ENCODE measurements at regions not wholly inside any gene's neighbourhood (a gene's known extent, or its start where the extent isn't known, plus 50 kb on each side); places are given as distances from the start of the nearest gene placed in this dataset.

DNA sequence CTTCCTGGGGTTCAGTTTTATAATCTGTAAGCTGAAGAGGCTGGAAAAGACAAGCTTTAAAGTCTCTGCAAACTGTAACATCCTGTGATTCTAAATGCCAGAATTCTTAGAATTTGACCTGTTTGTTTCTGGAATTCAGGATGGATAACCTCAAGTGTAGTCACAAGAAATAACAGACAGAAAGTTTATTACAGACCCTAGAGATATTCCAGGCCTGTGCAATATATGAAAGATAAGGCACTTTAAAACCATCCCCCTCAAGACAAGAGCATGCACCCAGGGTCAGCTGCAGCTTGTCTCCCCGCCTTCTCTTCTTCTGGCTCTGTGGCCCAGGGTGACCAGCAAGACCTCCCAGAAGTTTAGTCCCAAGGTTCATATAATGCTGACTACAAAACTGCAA, 298.7 kb upstream of the ACVR2A start:
- DNase-seq (ENCODE audit: low spot score in 2 of 2, unreplicated experiment in 2 of 2): no peak
- Mint-ChIP-seq H3K9me3 (peaks cover 18% of the 10 kb centered on the region), H3K4me3 (no peak overlapping the region), H3K36me3 (no peaks in the 10 kb centered on the region), H3K4me1 (peaks cover 21% of the 10 kb centered on the region), H3K27ac (no peak overlapping the region), H3K27me3 (ENCODE audit: low read depth) (no peaks in the 10 kb centered on the region)
- TF ChIP-seq, protein P1, sequence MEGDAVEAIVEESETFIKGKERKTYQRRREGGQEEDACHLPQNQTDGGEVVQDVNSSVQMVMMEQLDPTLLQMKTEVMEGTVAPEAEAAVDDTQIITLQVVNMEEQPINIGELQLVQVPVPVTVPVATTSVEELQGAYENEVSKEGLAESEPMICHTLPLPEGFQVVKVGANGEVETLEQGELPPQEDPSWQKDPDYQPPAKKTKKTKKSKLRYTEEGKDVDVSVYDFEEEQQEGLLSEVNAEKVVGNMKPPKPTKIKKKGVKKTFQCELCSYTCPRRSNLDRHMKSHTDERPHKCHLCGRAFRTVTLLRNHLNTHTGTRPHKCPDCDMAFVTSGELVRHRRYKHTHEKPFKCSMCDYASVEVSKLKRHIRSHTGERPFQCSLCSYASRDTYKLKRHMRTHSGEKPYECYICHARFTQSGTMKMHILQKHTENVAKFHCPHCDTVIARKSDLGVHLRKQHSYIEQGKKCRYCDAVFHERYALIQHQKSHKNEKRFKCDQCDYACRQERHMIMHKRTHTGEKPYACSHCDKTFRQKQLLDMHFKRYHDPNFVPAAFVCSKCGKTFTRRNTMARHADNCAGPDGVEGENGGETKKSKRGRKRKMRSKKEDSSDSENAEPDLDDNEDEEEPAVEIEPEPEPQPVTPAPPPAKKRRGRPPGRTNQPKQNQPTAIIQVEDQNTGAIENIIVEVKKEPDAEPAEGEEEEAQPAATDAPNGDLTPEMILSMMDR (IDR thresholded peaks at IDR 0.05; ENCODE audit: unreplicated experiment): no peak

DNA sequence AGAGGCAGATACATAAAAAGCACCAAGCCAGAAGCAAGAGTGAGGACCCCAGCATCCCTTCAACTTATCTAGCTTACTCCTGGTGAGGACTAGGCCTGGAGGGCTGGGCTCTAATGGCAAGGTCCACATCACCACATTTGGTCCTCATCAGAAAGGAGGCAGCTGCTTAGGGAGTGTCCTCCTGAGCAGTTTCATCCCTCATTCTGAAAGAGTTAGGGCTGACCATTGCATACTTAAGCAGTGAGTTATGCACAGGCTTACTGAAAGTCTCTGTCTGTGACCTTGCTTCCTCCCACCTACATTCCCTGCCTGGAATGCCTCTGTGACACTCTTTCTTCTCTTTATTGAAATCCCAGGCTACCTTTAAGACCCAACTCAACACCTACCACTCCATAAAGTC, 301.8 kb upstream of the ACVR2A start:
- TF ChIP-seq, protein P1 (IDR thresholded peaks at IDR 0.05; ENCODE audit: unreplicated experiment): no peak
- H3K27me3 Mint-ChIP-seq (ENCODE audit: low read depth): no peaks in the 10 kb centered on the region
- H3K36me3 Mint-ChIP-seq: no peaks in the 10 kb centered on the region
- no peak for DNase-seq (ENCODE audit: low spot score in 2 of 2, unreplicated experiment in 2 of 2)
- H3K27ac Mint-ChIP-seq: no peak overlapping the region
- H3K4me3 Mint-ChIP-seq: no peak overlapping the region
- H3K9me3 Mint-ChIP-seq: peaks cover 13% of the 10 kb centered on the region
- H3K4me1 Mint-ChIP-seq: peaks cover 21% of the 10 kb centered on the region

DNA sequence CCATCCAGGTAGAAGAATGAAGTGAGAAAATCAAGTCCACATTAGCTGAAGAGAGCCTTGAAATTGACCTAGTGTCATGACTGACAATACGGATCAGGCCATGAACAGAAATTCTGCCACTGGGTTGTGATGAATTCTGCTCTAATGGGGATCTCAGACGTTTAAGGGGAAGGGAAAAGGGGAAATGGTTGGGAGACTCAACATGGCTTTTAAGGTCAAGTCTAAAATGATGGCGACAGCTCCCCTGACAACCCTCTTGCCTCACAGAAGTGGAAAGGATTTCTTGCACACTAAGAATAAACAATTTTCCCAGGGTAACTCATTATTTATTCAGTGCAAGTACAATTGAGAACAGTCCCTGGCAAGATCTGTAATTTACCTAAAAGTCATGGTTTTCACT, 302.5 kb upstream of the ACVR2A start:
- no peaks in the 10 kb centered on the region for H3K27me3 Mint-ChIP-seq (ENCODE audit: low read depth)
- H3K4me3 Mint-ChIP-seq: no peak overlapping the region
- TF ChIP-seq, protein P1 (IDR thresholded peaks at IDR 0.05; ENCODE audit: unreplicated experiment): no peak
- no peak for DNase-seq (ENCODE audit: low spot score in 2 of 2, unreplicated experiment in 2 of 2)
- peaks cover 13% of the 10 kb centered on the region for H3K9me3 Mint-ChIP-seq
- no peaks in the 10 kb centered on the region for H3K36me3 Mint-ChIP-seq
- H3K4me1 Mint-ChIP-seq: peaks cover 15% of the 10 kb centered on the region
- H3K27ac Mint-ChIP-seq: no peak overlapping the region

DNA sequence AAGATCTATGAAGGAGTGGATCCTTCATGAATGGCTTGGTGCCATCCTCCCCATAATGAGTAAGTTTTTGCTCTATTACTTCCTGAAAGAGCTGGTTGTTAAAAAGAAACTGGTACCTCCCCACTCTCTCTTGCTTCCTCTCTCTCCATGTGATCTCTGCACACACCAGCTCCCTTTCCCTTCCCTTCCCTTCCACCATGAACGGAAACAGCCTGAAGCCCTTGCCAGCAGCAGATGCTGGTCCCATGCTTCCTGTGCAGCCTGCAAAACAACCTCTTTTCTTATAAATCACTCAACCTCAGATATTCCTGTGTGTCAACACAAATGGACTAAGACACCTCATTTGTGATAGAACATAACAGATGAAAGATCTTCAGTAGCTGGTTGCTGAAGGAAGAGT, 303.5 kb upstream of the ACVR2A start:
- no peak overlapping the region for H3K27ac Mint-ChIP-seq
- no peaks in the 10 kb centered on the region for H3K27me3 Mint-ChIP-seq (ENCODE audit: low read depth)
- H3K4me3 Mint-ChIP-seq: no peak overlapping the region
- no peaks in the 10 kb centered on the region for H3K36me3 Mint-ChIP-seq
- no peak for DNase-seq (ENCODE audit: low spot score in 2 of 2, unreplicated experiment in 2 of 2)
- TF ChIP-seq, protein P1 (IDR thresholded peaks at IDR 0.05; ENCODE audit: unreplicated experiment): no peak
- peaks cover 13% of the 10 kb centered on the region for H3K9me3 Mint-ChIP-seq
- peaks cover 6% of the 10 kb centered on the region for H3K4me1 Mint-ChIP-seq

DNA sequence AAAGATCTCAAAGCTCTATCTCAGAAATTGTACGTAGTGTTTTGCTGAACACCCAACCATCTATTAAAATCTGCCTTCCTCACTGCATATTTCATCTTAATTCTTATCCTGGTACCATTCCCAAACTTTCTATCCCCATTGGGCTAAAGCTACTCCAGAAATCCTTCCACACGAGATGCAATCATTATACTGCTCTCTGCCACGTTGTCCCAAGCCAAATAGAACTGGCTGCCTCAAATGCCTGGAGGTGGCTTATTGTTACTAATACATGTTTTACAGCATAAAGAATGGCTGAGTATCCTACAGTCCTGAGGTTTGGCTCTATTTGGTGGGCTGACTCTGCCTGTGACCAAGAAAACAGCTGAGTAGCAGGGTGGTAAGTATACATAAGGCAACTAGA, 306.0 kb upstream of the ACVR2A start:
- Mint-ChIP-seq H3K27ac (no peak overlapping the region), H3K4me1 (peaks cover 2% of the 10 kb centered on the region), H3K4me3 (no peak overlapping the region), H3K36me3 (no peaks in the 10 kb centered on the region), H3K27me3 (ENCODE audit: low read depth) (no peaks in the 10 kb centered on the region), H3K9me3 (peaks cover 3% of the 10 kb centered on the region)
- no peak for DNase-seq (ENCODE audit: low spot score in 2 of 2, unreplicated experiment in 2 of 2)
- TF ChIP-seq, protein P1 (IDR thresholded peaks at IDR 0.05; ENCODE audit: unreplicated experiment): no peak

DNA sequence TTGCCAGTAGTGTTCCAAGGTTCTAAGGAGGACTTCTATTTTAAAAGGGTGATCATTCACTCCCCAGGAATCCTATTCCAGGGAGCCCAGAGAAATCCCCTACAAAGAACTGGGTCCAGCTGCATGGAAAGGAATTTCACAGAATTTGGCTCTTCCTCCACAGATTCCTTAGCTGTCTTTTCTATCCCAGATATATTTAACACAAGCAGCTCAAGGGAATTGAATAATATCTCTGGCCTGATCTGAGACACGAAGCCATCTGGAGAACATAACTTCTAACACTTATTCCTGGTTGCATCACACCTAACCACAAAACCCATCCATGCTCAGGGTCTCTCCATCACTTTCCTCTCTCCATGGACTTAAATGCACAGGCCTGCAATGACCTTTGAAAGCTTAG, 306.7 kb upstream of the ACVR2A start:
- H3K36me3 Mint-ChIP-seq: no peaks in the 10 kb centered on the region
- H3K27ac Mint-ChIP-seq: no peak overlapping the region
- no peak overlapping the region for H3K4me3 Mint-ChIP-seq
- H3K27me3 Mint-ChIP-seq (ENCODE audit: low read depth): no peaks in the 10 kb centered on the region
- peaks cover 3% of the 10 kb centered on the region for H3K9me3 Mint-ChIP-seq
- no peak for DNase-seq (ENCODE audit: low spot score in 2 of 2, unreplicated experiment in 2 of 2)
- TF ChIP-seq, protein P1 (IDR thresholded peaks at IDR 0.05; ENCODE audit: unreplicated experiment): no peak
- peaks cover 2% of the 10 kb centered on the region for H3K4me1 Mint-ChIP-seq

All from mesothelial cell of epicardium (in vitro differentiated cells).